ENCODE measurements at regions not wholly inside any gene's neighbourhood (a gene's known extent, or its start where the extent isn't known, plus 50 kb on each side); places are given as distances from the start of the nearest gene placed in this dataset.

DNA sequence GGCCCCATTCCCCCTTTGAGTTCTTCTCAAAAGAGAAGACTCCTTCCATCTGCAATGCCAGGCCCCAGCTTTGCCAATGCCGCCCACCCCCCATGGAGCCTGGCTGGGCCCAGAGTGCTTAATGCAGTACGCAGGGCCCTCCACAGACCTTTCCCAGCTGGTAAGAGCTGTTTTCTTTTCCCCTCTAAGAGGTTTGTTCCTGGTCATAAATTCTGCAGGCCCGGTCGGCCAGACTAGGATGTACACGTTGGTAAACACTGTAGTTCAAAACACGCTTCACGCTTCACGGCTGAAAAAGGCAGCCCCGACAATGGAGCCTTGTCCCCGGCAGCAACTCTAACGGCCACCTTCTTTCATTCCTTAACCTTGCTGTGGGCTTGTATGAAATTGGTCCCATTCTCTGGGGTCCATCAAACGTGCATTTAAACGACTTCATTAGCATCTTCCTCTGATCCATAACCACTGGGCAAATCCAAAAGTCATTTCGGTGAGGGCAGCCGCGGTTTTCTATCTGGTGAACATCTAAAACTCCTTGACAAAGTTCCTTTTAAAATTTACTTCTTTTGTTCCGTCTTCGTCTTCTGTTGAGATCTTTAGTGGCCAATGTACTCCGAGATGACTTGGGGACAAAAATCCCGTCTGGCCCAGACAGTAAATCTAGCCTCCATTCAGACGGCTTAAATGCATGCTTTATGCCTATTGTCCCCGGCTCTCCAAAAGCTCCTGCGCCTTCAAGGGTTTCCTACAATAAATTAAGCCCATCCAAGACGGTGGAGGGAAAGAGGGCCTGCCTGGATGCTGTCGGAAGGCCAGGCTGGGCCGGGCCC is 60.0 kb upstream of the MYEOV start:
- no peak for TF ChIP-seq EZH2 (IDR thresholded peaks at IDR 0.05)
- TF ChIP-seq POLR2AphosphoS5 (IDR thresholded peaks at IDR 0.05; ENCODE audit: borderline replicate concordance, low read depth, low read length), result no peak

Data from SK-N-MC (cell line).